H1 (cell line): ENCODE measurements at regions not wholly inside any gene's neighbourhood (a gene's known extent, or its start where the extent isn't known, plus 50 kb on each side); places are given as distances from the start of the nearest gene placed in this dataset.

ENCODE experiments used
- CTCF ChIA-PET: fragments of 300-600 bp; sonication (Branson Sonifier 250); formaldehyde crosslinking; loops from one replicate; lab custom pipeline; 2021; ENCODE audit not compliant: partially characterized antibody; lab: Charles Lee
- POLR2A ChIA-PET: fragments of 300-600 bp; sonication (Branson Sonifier 250); formaldehyde crosslinking; loops from one replicate; lab custom pipeline; 2021; ENCODE audit warnings: inconsistent platforms; ENCODE audit not compliant: partially characterized antibody; lab: Charles Lee
- DNase-seq, 2 experiments: peaks; one replicate each; pipeline versions ENCODE4 v3.0.0 to v3.0.0-alpha.2; 2010 to 2022; ENCODE audit warnings: low spot score in 2 of 2, low read depth in 1 of 2, mixed read lengths in 1 of 2
- FAIRE-seq: peaks from 2 replicates; lab custom pipeline; 2011; peaks lifted over from hg19 to GRCh38; lab: Jason Lieb, UNC
- H2AFZ ChIP-seq: 2 replicates; pipeline ENCODE4 v1.8.1; 2012; ENCODE audit warnings: low read length, inconsistent platforms
- H2AK5ac ChIP-seq: 2 replicates; pipeline ENCODE4 v1.6.1; 2013; ENCODE audit warnings: low read depth, low read length
- H2BK120ac ChIP-seq: replicated peaks from 2 replicates; pipeline ENCODE3; 2013; ENCODE audit warnings: low read depth, low read length, inconsistent platforms
- H2BK12ac ChIP-seq: 2 replicates; pipeline ENCODE4 v1.6.1; 2013; ENCODE audit warnings: low read depth, low read length
- H2BK15ac ChIP-seq: 2 replicates; pipeline ENCODE4 v1.6.1; 2013; ENCODE audit warnings: low read length
- H2BK20ac ChIP-seq: 2 replicates; pipeline ENCODE4 v1.6.1; 2013; ENCODE audit warnings: low read length
- H2BK5ac ChIP-seq: 2 replicates; pipeline ENCODE4 v1.6.1; 2013; ENCODE audit warnings: low read depth, low read length
- H3K14ac ChIP-seq: 2 replicates; pipeline ENCODE4 v1.6.1; 2013; ENCODE audit warnings: inconsistent platforms; ENCODE audit not compliant: insufficient read length
- H3K18ac ChIP-seq: 2 replicates; pipeline ENCODE4 v1.6.1; 2013; ENCODE audit warnings: low read length; ENCODE audit errors: extremely low read depth
- H3K23ac ChIP-seq: 2 replicates; pipeline ENCODE4 v1.6.1; 2013; ENCODE audit warnings: inconsistent platforms; ENCODE audit not compliant: insufficient read length
- H3K23me2 ChIP-seq: 2 replicates; pipeline ENCODE4 v1.6.1; 2013; ENCODE audit warnings: low read depth, low read length
- H3K27ac ChIP-seq: 2 replicates; pipeline ENCODE4 v1.6.1; 2011; ENCODE audit warnings: low read depth, low read length, inconsistent platforms
- H3K27me3 ChIP-seq, 4 experiments: replicated peaks in 1 of 4; 1 replicate in 1 of 4; 2 replicates in 3 of 4; pipeline versions ENCODE4 v1.6.1 to v1.8.1; 2011 to 2013; ENCODE audit warnings: low read length in 3 of 4, mild to moderate bottlenecking in 3 of 4, inconsistent platforms in 2 of 4, mixed read lengths in 2 of 4, moderate library complexity in 1 of 4; ENCODE audit not compliant: control insufficient read depth in 3 of 4, insufficient read depth in 3 of 4; ENCODE audit errors: extremely low read depth in 1 of 4
- H3K36me3 ChIP-seq, 4 experiments: 2 replicates each; pipeline versions ENCODE4 v1.6.1 to v1.8.1; 2011 to 2013; ENCODE audit warnings: mild to moderate bottlenecking in 4 of 4, low read length in 3 of 4, moderate library complexity in 2 of 4, control low read depth in 1 of 4, inconsistent platforms in 1 of 4; ENCODE audit not compliant: insufficient read depth in 4 of 4, control insufficient read depth in 2 of 4
- H3K4ac ChIP-seq: replicated peaks from 2 replicates; pipeline ENCODE3; 2013; ENCODE audit warnings: low read length, low read depth, mixed read lengths, inconsistent platforms; ENCODE audit not compliant: insufficient read length
- H3K4me1 ChIP-seq, 4 experiments: replicated peaks in 1 of 4; 1 replicate in 1 of 4; 2 replicates in 3 of 4; pipeline versions ENCODE4 v1.6.1 to v1.8.1; 2011 to 2013; ENCODE audit warnings: low read length in 3 of 4, inconsistent platforms in 2 of 4, mixed read lengths in 1 of 4; ENCODE audit not compliant: insufficient read depth in 4 of 4, control insufficient read depth in 3 of 4
- H3K4me2 ChIP-seq, 2 experiments: 2 replicates each; pipeline versions ENCODE4 v1.6.1 to v1.8.1; 2011 to 2013; ENCODE audit warnings: low read depth in 2 of 2, low read length in 2 of 2, control low read depth in 1 of 2, inconsistent platforms in 1 of 2, mild to moderate bottlenecking in 1 of 2; ENCODE audit not compliant: insufficient read depth in 1 of 2
- H3K4me3 ChIP-seq, 4 experiments: fragments of 200-600, 300-600 bp in 1 of 4; sonication (generic), shearing (Covaris generic), sonication (Bioruptor Twin) in 1 of 4; 2 replicates each; pipeline versions ENCODE4 v1.5.1 to v1.8.1; 2011 to 2016; ENCODE audit warnings: low read length in 4 of 4, low read depth in 3 of 4, control low read depth in 2 of 4, inconsistent platforms in 2 of 4, mild to moderate bottlenecking in 2 of 4, mixed read lengths in 1 of 4, moderate library complexity in 1 of 4; ENCODE audit not compliant: insufficient read depth in 2 of 4; ENCODE audit errors: extremely low read depth in 1 of 4
- H3K56ac ChIP-seq: replicated peaks from 2 replicates; pipeline ENCODE3; 2013; ENCODE audit warnings: low read depth, mild to moderate bottlenecking, mixed read lengths, low read length, inconsistent platforms; ENCODE audit not compliant: insufficient read length
- H3K79me1 ChIP-seq: 2 replicates; pipeline ENCODE4 v1.6.1; 2013; ENCODE audit warnings: low read depth, low read length, control low read depth
- H3K79me2 ChIP-seq, 2 experiments: 2 replicates each; pipeline versions ENCODE4 v1.6.1 to v1.8.1; 2012 to 2013; ENCODE audit warnings: low read length in 2 of 2, mild to moderate bottlenecking in 2 of 2, inconsistent platforms in 1 of 2; ENCODE audit not compliant: insufficient read depth in 2 of 2, control insufficient read depth in 1 of 2
- H3K9ac ChIP-seq, 4 experiments: replicated peaks in 1 of 4; 1 replicate in 1 of 4; 2 replicates in 3 of 4; pipeline versions ENCODE4 v1.6.1 to v1.8.1; 2011 to 2013; ENCODE audit warnings: low read depth in 3 of 4, low read length in 3 of 4, control low read depth in 2 of 4, mild to moderate bottlenecking in 2 of 4, moderate library complexity in 2 of 4, inconsistent platforms in 1 of 4; ENCODE audit errors: extremely low read depth in 1 of 4
- H3K9me3 ChIP-seq, 2 experiments: 2 replicates each; pipeline versions ENCODE4 v1.6.1 to v1.8.1; 2012 to 2013; ENCODE audit warnings: mild to moderate bottlenecking in 2 of 2, moderate library complexity in 2 of 2, control low read depth in 1 of 2, inconsistent platforms in 1 of 2, low read depth in 1 of 2, low read length in 1 of 2, mixed read lengths in 1 of 2; ENCODE audit not compliant: insufficient read depth in 2 of 2
- H4K20me1 ChIP-seq, 2 experiments: replicated peaks in 1 of 2; 2 replicates each; pipeline versions ENCODE3 to v1.8.1; 2011 to 2013; ENCODE audit warnings: inconsistent platforms in 2 of 2, low read length in 2 of 2, mild to moderate bottlenecking in 1 of 2; ENCODE audit not compliant: insufficient read depth in 2 of 2, control insufficient read depth in 1 of 2
- H4K5ac ChIP-seq: 2 replicates; pipeline ENCODE4 v1.6.1; 2013; ENCODE audit warnings: low read length, low read depth, mixed read lengths, inconsistent platforms; ENCODE audit not compliant: insufficient read length
- H4K8ac ChIP-seq: 2 replicates; pipeline ENCODE4 v1.8.0; 2013; ENCODE audit warnings: mild to moderate bottlenecking, moderate library complexity, low read length, inconsistent platforms; ENCODE audit not compliant: insufficient read depth; ENCODE audit errors: extremely low read depth
- H4K91ac ChIP-seq: replicated peaks from 2 replicates; pipeline ENCODE3; 2013; ENCODE audit warnings: low read length, mixed read lengths, inconsistent platforms; ENCODE audit not compliant: insufficient read length
- RNF2 ChIP-seq: fragments of 200-900, 300-1000 bp; sonication (generic); IDR thresholded peaks from 2 replicates; pipeline ENCODE4 v1.7.1; 2016; ENCODE audit warnings: borderline replicate concordance, low read depth, mild to moderate bottlenecking, antibody characterized with exemption, low read length; ENCODE audit not compliant: poor library complexity, severe bottlenecking; ENCODE audit errors: missing control alignments
- RXRA ChIP-seq: IDR thresholded peaks from 2 replicates; pipeline ENCODE4 v1.6.1; 2011; ENCODE audit warnings: low read depth, mild to moderate bottlenecking, low read length, moderate library complexity; ENCODE audit not compliant: insufficient read depth
- SIN3A ChIP-seq, 2 experiments: IDR thresholded peaks in 1 of 2; conservative IDR thresholded peaks in 1 of 2; 2 replicates each; pipeline ENCODE4 v1.6.1; 2011 to 2012; ENCODE audit warnings: low read length in 2 of 2, improper control_type of control experiment in 1 of 2, low read depth in 1 of 2, mild to moderate bottlenecking in 1 of 2
- SP2 ChIP-seq: IDR thresholded peaks from 2 replicates; pipeline ENCODE4 v1.6.1; 2012; ENCODE audit warnings: mild to moderate bottlenecking, low read length, inconsistent platforms
- SP4 ChIP-seq: IDR thresholded peaks from 2 replicates; pipeline ENCODE4 v1.6.1; 2012; ENCODE audit warnings: low read length, inconsistent platforms
- SRF ChIP-seq: IDR thresholded peaks from 2 replicates; pipeline ENCODE4 v1.6.1; 2011; ENCODE audit warnings: mild to moderate bottlenecking, low read depth, low read length, moderate library complexity
- TAF1 ChIP-seq: IDR thresholded peaks from 2 replicates; pipeline ENCODE4 v1.6.1; 2011; ENCODE audit warnings: mild to moderate bottlenecking, low read depth, low read length
- TAF7 ChIP-seq: optimal IDR thresholded peaks from 2 replicates; pipeline ENCODE3; 2011; ENCODE audit warnings: low read depth, mild to moderate bottlenecking, inconsistent platforms, low read length, moderate library complexity, borderline replicate concordance
- ZNF274 ChIP-seq: IDR thresholded peaks from 2 replicates; pipeline ENCODE4 v1.7.0; 2012; ENCODE audit warnings: low read length, borderline replicate concordance; ENCODE audit errors: extremely low read depth
- WGBS, 2 experiments: shearing (Covaris generic) in 1 of 2; methylation state at CpG; one replicate each; pipeline versions ENCODE4 v1.1.6 to v1.1.7; 2013 to 2015; ENCODE audit warnings: low lambda C conversion rate in 2 of 2, mixed read lengths in 2 of 2, inconsistent platforms in 1 of 2, low coverage in 1 of 2, missing lambda C conversion rate in 1 of 2; ENCODE audit not compliant: insufficient replicate concordance in 2 of 2, insufficient coverage in 1 of 2, insufficient read length in 1 of 2; ENCODE audit errors: extremely low coverage in 1 of 2, missing lambda C conversion rate in 1 of 2; 5-methylcytosine and 5-hydroxymethylcytosine counted together

GRCh38 chr2:118272391-118272790 is 184.1 kb downstream of the INSIG2 start:
- H3K56ac ChIP-seq = no peak overlapping the region
- H3K23ac ChIP-seq = no peak overlapping the region
- H2BK5ac ChIP-seq = no peak overlapping the region
- H3K14ac ChIP-seq = no peak overlapping the region
- 0 out of 2 replicates have a peak overlapping the region, but pooled peaks have one; percentile 5 for H2AFZ ChIP-seq
- DNase-seq = no peak
- H4K8ac ChIP-seq = no peak overlapping the region
- H2AK5ac ChIP-seq = no peak overlapping the region
- no peaks in the 10 kb centered on the region for H3K79me2 ChIP-seq
- no peak overlapping the region for H2BK15ac ChIP-seq
- no peaks in the 10 kb centered on the region for H3K36me3 ChIP-seq
- no peaks in the 10 kb centered on the region for H3K9me3 ChIP-seq
- 88% methylated on average over 5 of the region's 5 CpGs; no CpG with 5 or more reads in 1 of the 2 experiments for WGBS, 2 experiments
- no peaks in the 10 kb centered on the region for H3K27me3 ChIP-seq
- H3K4me2 ChIP-seq = no peak overlapping the region
- no peaks in the 10 kb centered on the region for H3K23me2 ChIP-seq
- H2BK12ac ChIP-seq = no peak overlapping the region
- no peak overlapping the region for H3K9ac ChIP-seq
- H3K18ac ChIP-seq = no peak overlapping the region
- H3K4me1 ChIP-seq = no peaks in the 10 kb centered on the region
- ChIA-PET POLR2A (no interaction called here), CTCF (interaction anchor here (0.7 to 7.0 kb wide), 5 partner anchors 12 to 461 kb away, joined by 3 to 45 read pairs (median 3); no protein-coding TSS in a partner anchor)
- no peak overlapping the region for H2BK120ac ChIP-seq
- no peak for TF ChIP-seq TAF1
- TF ChIP-seq SIN3A (conservative IDR thresholded peaks at IDR 0.05 in 1 of 2, IDR thresholded peaks at IDR 0.05 in 1 of 2; ENCODE audit: low read depth in 1 of 2, low read length in 2 of 2) = no peak
- no peak for TF ChIP-seq RXRA
- TF ChIP-seq ZNF274 = no peak
- TF ChIP-seq SRF = no peak
- TF ChIP-seq SP4 = no peak
- TF ChIP-seq RNF2 = no peak
- no peak for TF ChIP-seq TAF7
- TF ChIP-seq SP2 = no peak
- no peak overlapping the region for H3K4me3 ChIP-seq
- H2BK20ac ChIP-seq = no peak overlapping the region
- H4K91ac ChIP-seq = no peak overlapping the region
- H3K79me1 ChIP-seq = no peaks in the 10 kb centered on the region
- no peak overlapping the region for H4K5ac ChIP-seq
- no peaks in the 10 kb centered on the region for H4K20me1 ChIP-seq
- no peak for FAIRE-seq
- no peak overlapping the region for H3K27ac ChIP-seq
- H3K4ac ChIP-seq = no peak overlapping the region
